CD14-positive monocyte (primary cell): ENCODE measurements at regions not wholly inside any gene's neighbourhood (a gene's known extent, or its start where the extent isn't known, plus 50 kb on each side); places are given as distances from the start of the nearest gene placed in this dataset.

Experiments used
- DNase-seq, 3 donors: peaks; one replicate each; pipeline ENCODE4 v3.0.0-alpha.2; 2011 to 2022
- H2AFZ ChIP-seq: 2 replicates; pipeline ENCODE4 v1.6.0; 2012; ENCODE audit warnings: mild to moderate bottlenecking, low read depth, low read length, inconsistent platforms; ENCODE audit not compliant: insufficient read depth, poor library complexity, severe bottlenecking
- H3K27ac ChIP-seq, 2 donors: 1 replicate in 1 of 2; 2 replicates in 1 of 2; pipeline ENCODE4 v1.5.1; 2012 to 2013; ENCODE audit warnings: low read length in 2 of 2, control low read depth in 1 of 2, inconsistent platforms in 1 of 2, low read depth in 1 of 2, mild to moderate bottlenecking in 1 of 2
- H3K27me3 ChIP-seq, 2 donors: one replicate each; pipeline versions ENCODE4 v1.6.0 to v1.6.1; 2011 to 2013; ENCODE audit warnings: low read length in 2 of 2; ENCODE audit not compliant: control insufficient read depth in 2 of 2, insufficient read depth in 2 of 2
- H3K36me3 ChIP-seq, 2 donors: replicated peaks in 1 of 2; 1 replicate in 1 of 2; 2 replicates in 1 of 2; pipeline versions ENCODE4 v1.5.1 to v1.6.1; 2012 to 2013; ENCODE audit warnings: low read length in 2 of 2, control low read depth in 1 of 2, inconsistent platforms in 1 of 2, mild to moderate bottlenecking in 1 of 2; ENCODE audit not compliant: insufficient read depth in 2 of 2, control insufficient read depth in 1 of 2
- H3K4me1 ChIP-seq, 2 donors: 1 replicate in 1 of 2; 2 replicates in 1 of 2; pipeline versions ENCODE4 v1.5.1 to v1.6.1; 2012 to 2013; ENCODE audit warnings: low read length in 2 of 2, control low read depth in 1 of 2, inconsistent platforms in 1 of 2, mild to moderate bottlenecking in 1 of 2, moderate library complexity in 1 of 2; ENCODE audit not compliant: insufficient read depth in 2 of 2, control insufficient read depth in 1 of 2
- H3K4me2 ChIP-seq: replicated peaks from 2 replicates; pipeline ENCODE3; 2012; ENCODE audit warnings: low read length, moderate library complexity, mild to moderate bottlenecking; ENCODE audit not compliant: poor library complexity, severe bottlenecking; ENCODE audit errors: extremely low read depth
- H3K4me3 ChIP-seq, 3 experiments: fragments of 200-600 bp in 1 of 3; sonication (generic) in 1 of 3; replicated peaks in 1 of 3; 1 replicate in 2 of 3; 2 replicates in 1 of 3; pipeline ENCODE4 v1.5.1; 2011 to 2013; ENCODE audit warnings: low read length in 3 of 3, mild to moderate bottlenecking in 3 of 3, control low read depth in 2 of 3, low read depth in 2 of 3, inconsistent platforms in 1 of 3, moderate library complexity in 1 of 3
- H3K79me2 ChIP-seq: 2 replicates; pipeline ENCODE4 v1.6.0; 2012; ENCODE audit warnings: mild to moderate bottlenecking, control low read depth, inconsistent platforms, low read length, moderate library complexity; ENCODE audit not compliant: insufficient read depth
- H3K9ac ChIP-seq: 2 replicates; pipeline ENCODE4 v1.6.0; 2017; ENCODE audit warnings: low read length, mild to moderate bottlenecking; ENCODE audit not compliant: insufficient read depth, poor library complexity, severe bottlenecking
- H3K9me3 ChIP-seq, 2 donors: replicated peaks in 1 of 2; 1 replicate in 1 of 2; 2 replicates in 1 of 2; pipeline versions ENCODE4 v1.5.1 to v1.6.1; 2012 to 2013; ENCODE audit warnings: low read length in 2 of 2, control low read depth in 1 of 2; ENCODE audit not compliant: control insufficient read depth in 1 of 2, insufficient read depth in 1 of 2
- H4K20me1 ChIP-seq: 2 replicates; pipeline ENCODE4 v1.6.0; 2012; ENCODE audit warnings: mild to moderate bottlenecking, low read length, control low read depth, moderate library complexity; ENCODE audit not compliant: insufficient read depth
- H3K27ac Mint-ChIP-seq, 7 donors: one replicate each; pipeline ENCODE4 v1.8.0; 2020; ENCODE audit warnings: mild to moderate bottlenecking in 7 of 7, mixed read lengths in 7 of 7, moderate library complexity in 6 of 7, inconsistent platforms in 2 of 7
- H3K27me3 Mint-ChIP-seq, 3 donors: one replicate each; pipeline ENCODE4 v1.8.0; 2021 to 2022; ENCODE audit warnings: low read depth in 3 of 3, mild to moderate bottlenecking in 3 of 3, mixed read lengths in 3 of 3, moderate library complexity in 3 of 3, inconsistent platforms in 1 of 3
- H3K36me3 Mint-ChIP-seq, 2 donors: one replicate each; pipeline ENCODE4 v1.8.0; 2020; ENCODE audit warnings: mixed read lengths in 2 of 2, inconsistent platforms in 1 of 2, mild to moderate bottlenecking in 1 of 2
- H3K4me1 Mint-ChIP-seq: one replicate; pipeline ENCODE4 v1.8.0; 2020; ENCODE audit warnings: mild to moderate bottlenecking, mixed read lengths
- H3K4me3 Mint-ChIP-seq, 2 donors: one replicate each; pipeline ENCODE4 v1.8.0; 2020; ENCODE audit warnings: mild to moderate bottlenecking in 2 of 2, mixed read lengths in 2 of 2, moderate library complexity in 1 of 2
- H3K9me3 Mint-ChIP-seq, 7 donors: one replicate each; pipeline ENCODE4 v1.8.0; 2020 to 2022; ENCODE audit warnings: mixed read lengths in 7 of 7, mild to moderate bottlenecking in 6 of 7, moderate library complexity in 6 of 7, inconsistent platforms in 2 of 7
- CTCF ChIP-seq: fragments of 200-600 bp; IDR thresholded peaks from one replicate; pipeline ENCODE4 v1.8.0; 2022; ENCODE audit warnings: antibody characterized with exemption, mild to moderate bottlenecking
- WGBS: methylation state at CpG from one replicate; pipeline ENCODE4 v1.1.5; 2013; ENCODE audit warnings: missing lambda C conversion rate; ENCODE audit not compliant: insufficient coverage; 5-methylcytosine and 5-hydroxymethylcytosine counted together
- intact Hi-C, 2 donors: fragments of 100-400 bp; cut with micrococcal nuclease; formaldehyde crosslinking; loops; one replicate each; pipeline versions ENCODE4 v1.15.0 to v1.15.1; 2023

DNA sequence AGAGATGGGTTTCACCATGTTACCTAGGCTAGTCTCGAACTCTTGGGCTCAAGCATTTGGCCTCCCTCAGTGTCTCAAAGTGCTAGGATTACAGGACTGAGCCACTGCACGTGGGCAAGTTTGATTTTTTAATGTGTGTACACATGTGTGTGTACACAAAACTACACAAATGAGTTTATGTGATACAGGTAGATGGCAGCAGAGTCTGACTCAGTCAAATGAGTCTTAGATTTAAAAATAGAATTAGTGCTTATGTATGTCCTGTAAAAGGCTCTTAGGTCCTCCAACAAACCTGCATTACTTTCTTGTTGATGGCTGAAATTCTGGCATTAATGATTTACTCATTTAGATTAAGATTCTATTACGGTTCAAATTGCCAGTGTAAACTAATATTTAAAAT is 293.7 kb downstream of the PCDH17 start:
- Mint-ChIP-seq H3K27ac (no peak overlapping the region), H3K36me3 (no peaks in the 10 kb centered on the region), H3K4me3 (no peak overlapping the region), H3K27me3 (no peaks in the 10 kb centered on the region), H3K9me3 (peaks cover 0 to 2% (median 0%) of the 10 kb centered on the region in 7 donors), H3K4me1 (no peaks in the 10 kb centered on the region)
- intact Hi-C loops = no loop called here
- H3K9me3 ChIP-seq = no peaks in the 10 kb centered on the region
- H3K9ac ChIP-seq = no peak overlapping the region
- TF ChIP-seq CTCF = no peak
- no peak for DNase-seq
- H3K79me2 ChIP-seq = no peaks in the 10 kb centered on the region
- whole genome bisulfite sequencing = no CpG with 5 or more reads among the region's 3 CpGs
- H2AFZ ChIP-seq = no peak overlapping the region
- H3K27ac ChIP-seq = no peak overlapping the region
- H3K4me3 ChIP-seq = no peak overlapping the region
- H3K4me2 ChIP-seq = no peak overlapping the region
- no peaks in the 10 kb centered on the region for H4K20me1 ChIP-seq
- no peaks in the 10 kb centered on the region for H3K27me3 ChIP-seq
- no peaks in the 10 kb centered on the region for H3K4me1 ChIP-seq
- no peaks in the 10 kb centered on the region for H3K36me3 ChIP-seq

- H2AFZ ChIP-seq = no peak overlapping the region
- Mint-ChIP-seq H3K36me3 (no peaks in the 10 kb centered on the region), H3K27me3 (no peaks in the 10 kb centered on the region), H3K27ac (no peak overlapping the region), H3K9me3 (peaks cover 0 to 2% (median 0%) of the 10 kb centered on the region in 7 donors), H3K4me1 (no peaks in the 10 kb centered on the region), H3K4me3 (no peak overlapping the region)
- H4K20me1 ChIP-seq = no peaks in the 10 kb centered on the region
- no CpG with 5 or more reads among the region's 2 CpGs for WGBS
- no peak overlapping the region for H3K9ac ChIP-seq
- H3K79me2 ChIP-seq = no peaks in the 10 kb centered on the region
- no peak overlapping the region for H3K4me2 ChIP-seq
- no peaks in the 10 kb centered on the region for H3K4me1 ChIP-seq
- DNase-seq = no peak
- no peak overlapping the region for H3K4me3 ChIP-seq
- H3K36me3 ChIP-seq = no peaks in the 10 kb centered on the region
- H3K27me3 ChIP-seq = no peaks in the 10 kb centered on the region
- intact Hi-C loops = no loop called here
- H3K27ac ChIP-seq = no peak overlapping the region
- no peaks in the 10 kb centered on the region for H3K9me3 ChIP-seq
- TF ChIP-seq CTCF = no peak
These were observed 294.2 kb downstream of the PCDH17 start for GRCh38 chr13:57925751-57926150.
